Small intestine (tissue), 7 donors: ENCODE measurements at regions not wholly inside any gene's neighbourhood (a gene's known extent, or its start where the extent isn't known, plus 50 kb on each side); places are given as distances from the start of the nearest gene placed in this dataset.

Experiments used
- DNase-seq, 2 donors: peaks; one replicate each; pipeline versions ENCODE4 v3.0.0 to v3.0.0-alpha.2; 2013
- FAIRE-seq: peaks from 2 replicates; lab custom pipeline; 2012; peaks lifted over from hg19 to GRCh38; lab: Jason Lieb, UNC
- H3K27ac ChIP-seq, 3 donors: one replicate each; pipeline ENCODE4 v1.5.1; 2013; ENCODE audit warnings: low read length in 2 of 3, mild to moderate bottlenecking in 2 of 3, control low read depth in 1 of 3, inconsistent platforms in 1 of 3, low read depth in 1 of 3, moderate library complexity in 1 of 3
- H3K27me3 ChIP-seq, 3 donors: one replicate each; pipeline ENCODE4 v1.6.1; 2013; ENCODE audit warnings: low read length in 3 of 3, inconsistent platforms in 1 of 3; ENCODE audit not compliant: control insufficient read depth in 3 of 3, insufficient read depth in 3 of 3
- H3K36me3 ChIP-seq, 3 donors: one replicate each; pipeline ENCODE4 v1.6.1; 2013; ENCODE audit warnings: low read length in 3 of 3, inconsistent platforms in 1 of 3, low read depth in 1 of 3, mild to moderate bottlenecking in 1 of 3, moderate library complexity in 1 of 3; ENCODE audit not compliant: control insufficient read depth in 3 of 3, insufficient read depth in 2 of 3
- H3K4me1 ChIP-seq, 3 donors: one replicate each; pipeline ENCODE4 v1.6.1; 2013; ENCODE audit warnings: low read length in 2 of 3, inconsistent platforms in 1 of 3, low read depth in 1 of 3, mild to moderate bottlenecking in 1 of 3, moderate library complexity in 1 of 3; ENCODE audit not compliant: control insufficient read depth in 3 of 3, insufficient read depth in 2 of 3
- H3K4me3 ChIP-seq, 3 donors: one replicate each; pipeline ENCODE4 v1.5.1; 2013; ENCODE audit warnings: low read length in 3 of 3, control low read depth in 1 of 3, inconsistent platforms in 1 of 3, low read depth in 1 of 3, mild to moderate bottlenecking in 1 of 3, moderate library complexity in 1 of 3
- H3K9me3 ChIP-seq, 2 donors: one replicate each; pipeline ENCODE4 v1.6.1; 2013; ENCODE audit warnings: low read depth in 1 of 2, low read length in 1 of 2; ENCODE audit not compliant: control insufficient read depth in 2 of 2, insufficient read depth in 1 of 2
- WGBS, 3 donors: extraction: QIAGEN DNeasy Blood & Tissue Kit; methylation state at CpG; one replicate each; pipeline ENCODE4 v1.1.7; 2013; 5-methylcytosine and 5-hydroxymethylcytosine counted together
- donor health status: healthy with polysubstance abuse.
- donor health status: control.
- donor health status: control.
- donor health status: Bipolar disorder and iron deficiency.
- donor health status: healthy.

DNA sequence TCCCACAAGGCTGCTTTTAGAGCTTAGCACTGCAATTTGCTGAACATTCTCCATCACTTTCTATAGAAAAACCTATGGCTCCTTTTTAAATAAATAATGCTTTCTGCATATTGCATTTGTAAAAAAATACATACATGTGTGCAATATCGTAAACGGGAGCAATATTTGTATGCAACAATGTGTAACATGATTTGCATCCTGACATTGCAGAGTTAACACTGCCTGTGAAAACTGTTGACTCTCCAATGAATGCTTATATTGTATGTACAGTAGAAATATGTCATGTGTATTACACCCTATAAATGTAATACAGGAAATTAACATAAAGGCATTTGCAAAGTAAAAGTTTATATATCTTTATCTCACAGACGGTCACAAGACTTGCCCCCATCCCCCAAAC lies 135.0 kb upstream of the PIEZO2 start:
- no peak for FAIRE-seq
- WGBS, 3 donors: 82 to 88% (median 85%) methylated on average over 3 of the region's 3 CpGs
- H3K4me3 ChIP-seq: no peak overlapping the region

DNA sequence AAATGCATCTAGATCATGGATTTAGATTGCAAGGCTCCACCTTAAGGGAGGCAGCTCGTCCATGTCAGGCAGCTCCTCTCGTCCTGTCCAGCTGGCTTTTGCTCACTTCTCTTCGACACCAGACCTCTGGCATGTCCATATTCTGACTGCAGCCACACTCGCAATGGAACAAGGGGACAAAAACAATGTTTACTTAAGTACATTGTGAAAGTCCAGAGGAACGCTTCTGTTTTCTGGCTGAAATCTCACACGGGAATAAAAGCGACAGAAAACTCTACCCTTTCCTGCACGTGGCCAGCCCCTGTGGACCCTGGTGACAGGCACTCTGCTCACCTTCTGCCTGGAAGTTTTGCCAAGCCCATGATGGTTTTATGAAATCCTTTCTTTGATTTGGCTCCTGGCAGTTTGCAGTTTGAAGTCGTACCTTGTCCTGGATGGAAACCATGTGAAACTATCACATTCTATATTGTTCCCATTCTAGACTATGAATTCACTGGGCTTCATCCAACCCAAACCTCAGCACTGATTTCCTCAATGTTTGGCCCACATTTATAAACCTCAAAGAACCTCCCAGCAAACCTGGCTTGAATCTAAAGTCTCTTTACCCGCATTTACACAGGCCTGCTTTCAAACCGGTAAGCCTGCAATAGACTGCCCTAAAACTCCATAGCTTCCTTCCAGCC lies 134.3 kb upstream of the PIEZO2 start:
- H3K36me3 ChIP-seq: no peaks in the 10 kb centered on the region
- H3K4me1 ChIP-seq: no peaks in the 10 kb centered on the region
- 66 to 73% (median 72%) methylated on average over 11 of the region's 11 CpGs for WGBS, 3 donors
- no peaks in the 10 kb centered on the region for H3K27me3 ChIP-seq
- no peak overlapping the region for H3K27ac ChIP-seq
- FAIRE-seq (no peak), DNase-seq (no peak)
- no peaks in the 10 kb centered on the region for H3K9me3 ChIP-seq
- H3K4me3 ChIP-seq: no peak overlapping the region

More for the DNA sequence above, 135.0 kb upstream of the PIEZO2 start:
- Histone ChIP-seq H3K27me3 (no peaks in the 10 kb centered on the region), H3K27ac (no peak overlapping the region), H3K9me3 (no peaks in the 10 kb centered on the region), H3K36me3 (no peaks in the 10 kb centered on the region), H3K4me1 (no peaks in the 10 kb centered on the region)
- no peak for DNase-seq

DNA sequence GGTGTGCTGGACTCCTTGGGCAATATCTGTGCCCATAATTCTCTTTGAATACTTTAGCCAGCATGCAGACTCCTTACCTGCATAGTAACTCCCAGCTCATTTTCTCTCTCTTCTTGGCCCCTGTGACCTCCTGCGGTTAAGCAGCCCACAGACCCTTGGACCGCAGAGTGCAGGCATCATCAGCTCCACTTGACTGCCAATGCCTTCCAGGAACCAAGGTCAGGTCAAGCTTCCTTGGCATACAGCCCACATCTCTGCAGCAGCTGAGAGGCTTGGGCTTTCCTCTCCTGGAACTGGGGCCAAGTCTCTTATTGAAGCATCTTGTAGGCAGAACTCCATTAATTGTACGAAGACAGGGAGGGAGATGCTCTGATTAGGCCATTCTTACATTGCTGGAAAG lies 130.1 kb upstream of the PIEZO2 start:
- FAIRE-seq (no peak), DNase-seq (no peak)
- Histone ChIP-seq H3K4me3 (no peak overlapping the region), H3K27ac (no peak overlapping the region), H3K27me3 (no peaks in the 10 kb centered on the region), H3K36me3 (no peaks in the 10 kb centered on the region), H3K9me3 (no peaks in the 10 kb centered on the region), H3K4me1 (no peaks in the 10 kb centered on the region)
- WGBS, 3 donors: 86 to 92% (median 90%) methylated on average over 3 of the region's 3 CpGs

DNA sequence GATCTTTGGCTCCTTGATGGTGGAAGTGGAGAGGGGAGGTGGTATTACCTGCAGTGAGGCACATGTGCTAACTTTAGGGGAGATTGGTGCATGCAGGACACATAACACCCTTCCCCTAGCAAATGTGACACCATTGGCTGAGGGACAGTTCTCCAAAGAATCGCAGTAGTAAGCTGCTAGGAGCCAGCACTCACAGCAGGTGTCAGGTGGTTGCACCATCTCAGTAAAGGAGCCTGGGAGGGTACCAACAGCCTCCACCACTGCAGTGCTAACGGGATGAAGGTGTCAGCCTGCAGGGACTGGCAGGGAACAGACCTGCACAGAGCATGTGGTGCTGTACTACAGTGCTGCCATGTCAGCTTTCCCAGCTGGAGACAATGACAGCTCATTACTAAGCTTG lies 127.3 kb upstream of the PIEZO2 start:
- no peaks in the 10 kb centered on the region for H3K9me3 ChIP-seq
- DNase-seq (no peak), FAIRE-seq (no peak)
- WGBS, 3 donors: 47 to 73% (median 65%) methylated on average over 2 of the region's 2 CpGs
- no peaks in the 10 kb centered on the region for H3K4me1 ChIP-seq
- no peaks in the 10 kb centered on the region for H3K36me3 ChIP-seq
- no peak overlapping the region for H3K27ac ChIP-seq
- H3K4me3 ChIP-seq: no peak overlapping the region
- no peaks in the 10 kb centered on the region for H3K27me3 ChIP-seq

DNA sequence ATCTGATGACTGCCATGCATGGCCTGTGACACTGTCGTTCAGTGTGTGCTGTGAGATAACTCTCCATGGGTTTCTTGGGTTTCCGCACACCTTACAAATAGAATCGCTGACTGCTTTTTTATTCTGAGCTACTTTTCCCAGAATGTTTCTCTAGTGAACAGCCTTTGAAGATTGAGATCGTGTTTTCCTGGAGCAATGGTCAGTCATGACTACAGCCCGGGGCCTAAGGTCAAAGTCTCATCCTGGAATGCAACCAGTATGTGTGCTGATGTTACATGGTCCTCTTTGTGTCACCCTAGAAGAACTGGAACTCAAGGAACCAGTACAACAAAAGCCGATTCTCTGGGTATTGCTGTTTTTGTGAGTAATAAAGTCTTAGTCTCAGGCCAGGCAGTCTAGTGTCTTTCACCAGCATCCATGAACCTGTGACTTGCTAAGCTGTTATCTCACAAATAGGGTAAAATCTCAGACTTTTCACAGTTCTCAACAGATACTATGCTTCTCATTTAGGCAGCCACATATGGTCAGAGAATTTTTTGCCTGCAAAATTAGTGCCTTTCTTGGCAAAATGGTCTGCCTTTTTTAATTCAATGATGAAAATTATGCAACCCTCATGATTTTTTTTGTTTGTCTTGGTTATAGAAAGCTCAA lies 124.9 kb upstream of the PIEZO2 start:
- 77 to 87% (median 80%) methylated on average over 6 of the region's 6 CpGs for whole genome bisulfite sequencing, 3 donors

DNA sequence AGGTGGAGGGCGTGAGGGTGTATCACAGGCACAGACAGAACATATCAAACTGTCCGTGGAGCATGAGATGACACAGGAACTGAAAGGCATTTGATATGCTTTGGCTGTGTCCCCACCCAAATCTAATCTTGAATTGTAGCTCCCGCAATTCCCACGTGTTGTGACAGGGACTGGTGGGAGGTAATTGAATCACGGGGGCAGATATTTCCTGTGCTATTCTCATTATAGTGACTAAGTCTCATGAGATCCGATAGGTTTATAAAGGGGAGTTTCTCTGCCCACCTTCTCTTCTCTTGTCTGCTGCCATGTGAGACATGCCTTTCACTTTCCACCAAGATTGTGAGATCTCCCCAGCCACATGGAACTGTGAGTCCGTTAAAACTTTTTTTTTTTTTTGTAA lies 123.1 kb upstream of the PIEZO2 start:
- FAIRE-seq: no peak
- 68 to 74% (median 68%) methylated on average over 7 of the region's 7 CpGs for WGBS, 3 donors
- no peak overlapping the region for H3K4me3 ChIP-seq
- H3K4me1 ChIP-seq: no peaks in the 10 kb centered on the region
- H3K27me3 ChIP-seq: no peaks in the 10 kb centered on the region
- no peak overlapping the region for H3K27ac ChIP-seq
- no peaks in the 10 kb centered on the region for H3K36me3 ChIP-seq
- DNase-seq: no peak
- no peaks in the 10 kb centered on the region for H3K9me3 ChIP-seq

More for the DNA sequence above, 124.9 kb upstream of the PIEZO2 start:
- FAIRE-seq (no peak), DNase-seq (peak in 1 of 2 donors; percentile 45)
- Histone ChIP-seq H3K27me3 (no peaks in the 10 kb centered on the region), H3K4me1 (no peaks in the 10 kb centered on the region), H3K27ac (no peak overlapping the region), H3K9me3 (no peaks in the 10 kb centered on the region), H3K36me3 (no peaks in the 10 kb centered on the region), H3K4me3 (no peak overlapping the region)

DNA sequence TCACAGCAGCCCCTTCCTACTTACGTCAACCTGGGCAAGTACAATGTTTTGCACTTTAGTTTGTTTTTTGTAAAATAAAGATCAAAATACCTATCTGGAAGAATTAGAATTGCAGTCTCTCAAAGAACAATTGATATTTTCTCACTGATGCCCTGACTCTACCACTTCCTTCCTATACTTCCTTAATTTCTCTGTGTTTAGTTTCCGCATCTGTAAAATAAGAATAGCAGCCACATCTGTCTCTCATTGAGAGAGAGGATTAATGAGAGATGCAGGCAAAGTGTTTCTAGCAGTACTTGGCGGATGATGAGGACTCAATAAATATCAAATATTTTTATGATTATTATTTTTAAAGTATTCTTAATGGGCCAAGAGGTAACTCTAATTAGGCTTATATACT lies 122.6 kb upstream of the PIEZO2 start:
- Histone ChIP-seq H3K27me3 (no peaks in the 10 kb centered on the region), H3K4me3 (no peak overlapping the region), H3K4me1 (no peaks in the 10 kb centered on the region), H3K9me3 (no peaks in the 10 kb centered on the region), H3K36me3 (no peaks in the 10 kb centered on the region), H3K27ac (no peak overlapping the region)
- no peak for FAIRE-seq
- no peak for DNase-seq
- 32 to 60% (median 47%) methylated on average over 3 of the region's 3 CpGs for WGBS, 3 donors

DNA sequence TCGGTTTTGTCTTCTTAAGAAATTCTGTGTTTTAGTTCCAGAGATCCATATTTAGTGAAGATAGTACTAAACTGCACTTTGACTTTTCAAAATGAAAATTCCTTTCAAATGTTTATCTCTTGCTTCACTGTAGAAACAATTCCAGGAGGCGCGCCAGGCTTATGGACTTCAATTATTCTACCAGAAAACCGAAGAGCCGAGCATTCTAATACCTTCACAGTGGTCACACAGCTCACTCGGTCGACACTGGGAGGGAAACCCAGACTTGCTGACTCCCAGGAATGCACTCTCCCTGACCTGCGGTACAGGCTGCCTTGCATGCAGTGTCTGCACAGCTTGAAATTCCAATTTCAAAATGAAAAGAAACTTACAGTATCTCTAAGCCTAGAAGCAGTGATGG lies 119.9 kb upstream of the PIEZO2 start:
- FAIRE-seq: no peak
- Histone ChIP-seq H3K27ac (no peak overlapping the region), H3K4me3 (no peak overlapping the region), H3K4me1 (no peaks in the 10 kb centered on the region), H3K9me3 (peaks cover 0 to 7% of the 10 kb centered on the region in 2 donors), H3K27me3 (no peaks in the 10 kb centered on the region), H3K36me3 (no peaks in the 10 kb centered on the region)
- 65 to 80% (median 70%) methylated on average over 8 of the region's 8 CpGs for WGBS, 3 donors
- DNase-seq: no peak
